ENCODE measurements at regions not wholly inside any gene's neighbourhood (a gene's known extent, or its start where the extent isn't known, plus 50 kb on each side); places are given as distances from the start of the nearest gene placed in this dataset.
A peak's percentile ranks its signal among the peaks of the same experiment; 100 is the strongest.

- TF ChIP-seq ZNF462 (CRISPR knock-in tag; IDR thresholded peaks at IDR 0.05) (no peak), CTCF (conservative IDR thresholded peaks at IDR 0.05; ENCODE audit: low read depth in 2 of 2) (no peak), ZNF114 (CRISPR knock-in tag; IDR thresholded peaks at IDR 0.05) (no peak), EZH2 (IDR thresholded peaks at IDR 0.05; ENCODE audit: low read depth, unreplicated experiment) (no peak)
Observed at GRCh38 chr7:13153266-13153665, 465.8 kb downstream of the ARL4A start (continued).

GRCh38 chr7:13153742-13154141, 466.3 kb downstream of the ARL4A start:
- DNase-seq (ENCODE audit: low spot score) (no peak), ATAC-seq (no peak)
- no peaks in the 10 kb centered on the region for H3K36me3 Mint-ChIP-seq (ENCODE audit: low read depth)
- Histone ChIP-seq H4K20me1 (replicated peaks; ENCODE audit: insufficient read depth) (no peaks in the 10 kb centered on the region), H3K9me2 (ENCODE audit: insufficient read depth) (0 out of 2 replicates have a peak, but pooled peaks cover 3% of the 10 kb centered on the region), H3F3A (replicated peaks; ENCODE audit: low read depth) (no peaks in the 10 kb centered on the region), H3K4me3 (no peak overlapping the region), H3K27ac (ENCODE audit: low read depth) (no peak overlapping the region), H3K36me3 (ENCODE audit: insufficient read depth) (no peaks in the 10 kb centered on the region), H3K79me2 (replicated peaks; ENCODE audit: insufficient read depth) (no peaks in the 10 kb centered on the region), H3K27me3 (ENCODE audit: insufficient read depth) (no peaks in the 10 kb centered on the region), H3K4me1 (ENCODE audit: insufficient read depth) (no peaks in the 10 kb centered on the region), H2AFZ (0 out of 2 replicates have a peak overlapping the region, but pooled peaks have one; percentile 1), H3K4me2 (no peak overlapping the region)
- H3K9me3 Mint-ChIP-seq, result no peaks in the 10 kb centered on the region
- H3K4me3 Mint-ChIP-seq, result no peak overlapping the region
- H3K4me1 Mint-ChIP-seq, result no peaks in the 10 kb centered on the region
- H3K27me3 Mint-ChIP-seq (ENCODE audit: insufficient read depth, low read depth, poor library complexity), result no peaks in the 10 kb centered on the region
- no peak overlapping the region for H3K27ac Mint-ChIP-seq
- TF ChIP-seq STAT1 (IDR thresholded peaks at IDR 0.05; ENCODE audit: unreplicated experiment), result no peak
- no peak for TF ChIP-seq EZH2phosphoT487 (IDR thresholded peaks at IDR 0.05; ENCODE audit: unreplicated experiment)
- no peak for TF ChIP-seq ZNF462 (CRISPR knock-in tag; IDR thresholded peaks at IDR 0.05)
- TF ChIP-seq POLR2AphosphoS5 (IDR thresholded peaks at IDR 0.05; ENCODE audit: low read depth), result no peak
- TF ChIP-seq ZNF331 (CRISPR knock-in tag; IDR thresholded peaks at IDR 0.05; ENCODE audit: low read depth), result no peak

All from GM23338 (cell line).